HEK293 (cell line): ENCODE measurements at regions not wholly inside any gene's neighbourhood (a gene's known extent, or its start where the extent isn't known, plus 50 kb on each side); places are given as distances from the start of the nearest gene placed in this dataset.

Experiments used
- CTCF ChIA-PET: fragments of 350-600 bp; formaldehyde crosslinking; extraction: SDS; loops from one replicate; lab custom pipeline; 2021; ENCODE audit warnings: antibody characterized with exemption; lab: Yijun Ruan, JAX
- POLR2A ChIA-PET: fragments of 300-600 bp; formaldehyde crosslinking; extraction: SDS; loops from one replicate; lab custom pipeline; 2020; ENCODE audit warnings: antibody characterized with exemption, inconsistent platforms; lab: Yijun Ruan, JAX
- H3K27ac ChIP-seq: fragments of 200-500 bp; sonication (Bioruptor generic); 2 replicates; pipeline ENCODE4 v1.5.1; 2014; ENCODE audit warnings: low read depth, low read length, control low read depth, inconsistent platforms; ENCODE audit errors: extremely low read depth
- H3K36me3 ChIP-seq, 2 experiments: fragments of 200-500 bp in 1 of 2; sonication (Bioruptor generic) in 1 of 2; 1 replicate in 1 of 2; 2 replicates in 1 of 2; pipeline ENCODE4 v1.5.1; 2014 to 2017; ENCODE audit warnings: inconsistent platforms in 2 of 2, low read length in 2 of 2; ENCODE audit not compliant: control insufficient read depth in 2 of 2, insufficient read depth in 1 of 2
- H3K4me1 ChIP-seq: fragments of 200-500 bp; sonication (Bioruptor generic); 2 replicates; pipeline ENCODE4 v1.5.1; 2014; ENCODE audit warnings: mild to moderate bottlenecking, low read length, inconsistent platforms; ENCODE audit not compliant: control insufficient read depth, insufficient read depth
- H3K4me3 ChIP-seq: 2 replicates; pipeline ENCODE4 v1.5.1; 2011; ENCODE audit warnings: low read depth, mild to moderate bottlenecking, control low read depth, low read length, moderate library complexity
- H3K9me3 ChIP-seq: fragments of 200-500 bp; sonication (Bioruptor generic); 2 replicates; pipeline ENCODE4 v1.5.1; 2014; ENCODE audit warnings: low read depth, low read length, inconsistent platforms; ENCODE audit not compliant: control insufficient read depth, insufficient read depth
- FEZF1 ChIP-seq: fragments of 450-650 bp; formaldehyde crosslinking; IDR thresholded peaks from 2 replicates; pipeline ENCODE4 v1.5.1; 2016; ENCODE audit warnings: missing biosample characterization, missing genetic modification characterization
- GFI1B ChIP-seq: fragments of 450-650 bp; formaldehyde crosslinking; IDR thresholded peaks from 2 replicates; pipeline ENCODE4 v1.5.1; 2016; ENCODE audit warnings: missing biosample characterization, missing genetic modification characterization
- IKZF3 ChIP-seq: fragments of 450-650 bp; IDR thresholded peaks from 2 replicates; pipeline ENCODE4 v1.5.0; 2018; ENCODE audit warnings: missing biosample characterization, mild to moderate bottlenecking, missing genetic modification characterization, moderate library complexity
- KLF1 ChIP-seq: fragments of 450-650 bp; formaldehyde crosslinking; IDR thresholded peaks from 2 replicates; pipeline ENCODE4 v1.5.1; 2016; ENCODE audit warnings: missing biosample characterization, missing genetic modification characterization
- MYNN ChIP-seq: fragments of 450-650 bp; formaldehyde crosslinking; IDR thresholded peaks from 2 replicates; pipeline ENCODE4 v1.5.1; 2016; ENCODE audit warnings: missing biosample characterization, missing genetic modification characterization, borderline replicate concordance
- MZF1 ChIP-seq: fragments of 450-650 bp; formaldehyde crosslinking; IDR thresholded peaks from 2 replicates; pipeline ENCODE4 v1.5.1; 2017; ENCODE audit warnings: missing biosample characterization, missing genetic modification characterization, borderline replicate concordance
- SALL2 ChIP-seq: fragments of 450-650 bp; formaldehyde crosslinking; IDR thresholded peaks from 2 replicates; pipeline ENCODE4 v1.5.0; 2017; ENCODE audit warnings: missing biosample characterization, mild to moderate bottlenecking, missing genetic modification characterization, borderline replicate concordance
- ZBTB48 ChIP-seq: fragments of 450-650 bp; formaldehyde crosslinking; IDR thresholded peaks from 2 replicates; pipeline ENCODE4 v1.5.1; 2016; ENCODE audit warnings: missing biosample characterization, missing genetic modification characterization
- ZBTB7A ChIP-seq: fragments of 450-650 bp; formaldehyde crosslinking; IDR thresholded peaks from 2 replicates; pipeline ENCODE4 v1.5.1; 2016; ENCODE audit warnings: low read depth, missing biosample characterization, missing genetic modification characterization
- ZNF140 ChIP-seq: fragments of 450-650 bp; formaldehyde crosslinking; IDR thresholded peaks from 2 replicates; pipeline ENCODE4 v1.5.1; 2016; ENCODE audit warnings: missing biosample characterization, missing genetic modification characterization
- ZNF184 ChIP-seq: fragments of 450-650 bp; IDR thresholded peaks from 2 replicates; pipeline ENCODE4 v1.5.1; 2018; ENCODE audit warnings: missing biosample characterization, mild to moderate bottlenecking, missing genetic modification characterization
- ZNF292 ChIP-seq: fragments of 450-650 bp; formaldehyde crosslinking; IDR thresholded peaks from 2 replicates; pipeline ENCODE4 v1.5.1; 2016; ENCODE audit warnings: low read depth, missing biosample characterization, missing genetic modification characterization, borderline replicate concordance
- ZNF473 ChIP-seq: fragments of 450-650 bp; formaldehyde crosslinking; IDR thresholded peaks from 2 replicates; pipeline ENCODE4 v1.5.1; 2017; ENCODE audit warnings: missing biosample characterization, missing genetic modification characterization
- ZNF658 ChIP-seq: fragments of 450-650 bp; formaldehyde crosslinking; IDR thresholded peaks from 2 replicates; pipeline ENCODE4; 2016; ENCODE audit warnings: missing biosample characterization, missing genetic modification characterization
- ZNF701 ChIP-seq: fragments of 450-650 bp; formaldehyde crosslinking; IDR thresholded peaks from 2 replicates; pipeline ENCODE4 v1.5.1; 2016; ENCODE audit warnings: missing biosample characterization, missing genetic modification characterization
- TF ChIP-seq, protein P1 (sequence below): fragments of 450-650 bp; formaldehyde crosslinking; IDR thresholded peaks from 2 replicates; pipeline ENCODE4 v1.5.1; 2016; ENCODE audit warnings: missing biosample characterization, missing genetic modification characterization
- TF ChIP-seq, protein P2 (sequence below): fragments of 450-650 bp; formaldehyde crosslinking; optimal IDR thresholded peaks from 2 replicates; pipeline ENCODE3; 2016; ENCODE audit warnings: missing biosample characterization, mild to moderate bottlenecking, missing genetic modification characterization
- TF ChIP-seq, protein P3 (sequence below): fragments of 450-650 bp; formaldehyde crosslinking; IDR thresholded peaks from 2 replicates; pipeline ENCODE4 v1.5.1; 2017; ENCODE audit warnings: missing biosample characterization, missing genetic modification characterization
- TF ChIP-seq, protein P4 (sequence below): fragments of 450-650 bp; formaldehyde crosslinking; IDR thresholded peaks from 2 replicates; pipeline ENCODE4 v1.5.1; 2016; ENCODE audit warnings: missing biosample characterization, missing genetic modification characterization

DNA sequence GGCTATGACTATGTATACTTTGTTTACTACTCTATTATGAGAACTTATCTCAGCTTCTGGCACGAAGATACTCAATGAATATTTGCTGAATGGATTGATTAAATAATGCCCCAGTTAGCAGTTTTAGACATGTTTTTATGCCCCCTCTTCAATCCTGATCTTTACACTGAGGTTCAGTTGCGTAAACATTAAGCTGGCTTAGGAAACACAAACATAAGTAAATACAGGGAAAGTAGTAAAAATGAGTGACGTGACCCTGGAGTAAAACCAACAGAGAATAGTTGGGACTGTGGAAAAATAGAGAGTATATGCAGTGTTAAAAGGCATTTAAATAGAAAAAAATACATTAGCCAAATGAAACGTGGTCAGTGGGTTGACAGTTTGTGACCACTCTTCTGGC, 387.0 kb upstream of the ACTRT1 start (continued):
- TF ChIP-seq, protein P1, sequence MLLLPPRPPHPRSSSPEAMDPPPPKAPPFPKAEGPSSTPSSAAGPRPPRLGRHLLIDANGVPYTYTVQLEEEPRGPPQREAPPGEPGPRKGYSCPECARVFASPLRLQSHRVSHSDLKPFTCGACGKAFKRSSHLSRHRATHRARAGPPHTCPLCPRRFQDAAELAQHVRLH (tag by site-specific recombination) = no peak
- no peak for TF ChIP-seq ZNF292 (tag by site-specific recombination)
- TF ChIP-seq SALL2 (tag by site-specific recombination) = no peak
- no peak for TF ChIP-seq ZNF473 (tag by site-specific recombination)
- no peak for TF ChIP-seq ZBTB7A (tag by site-specific recombination)
- no peak for TF ChIP-seq FEZF1 (tag by site-specific recombination)

DNA sequence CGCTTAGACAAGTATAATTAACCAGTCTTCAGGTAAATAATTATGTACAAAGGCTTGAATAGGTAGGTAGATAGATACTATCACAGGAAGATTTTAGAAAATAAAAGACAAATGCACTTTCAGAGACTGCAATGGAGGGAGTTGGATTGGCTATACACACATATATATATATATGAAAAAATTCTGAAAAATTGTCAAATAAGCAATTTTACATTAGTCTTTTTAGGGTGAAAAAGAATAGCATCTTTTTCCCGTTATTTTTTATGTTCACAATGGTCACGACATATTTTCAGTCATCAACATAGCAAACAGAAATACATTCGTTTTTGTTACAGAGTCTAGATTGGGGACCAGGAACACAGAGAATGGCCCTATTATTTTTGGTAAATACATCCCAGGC, 385.9 kb upstream of the ACTRT1 start:
- ChIA-PET POLR2A (no interaction called here), CTCF (interaction anchor here (0.6 to 1.1 kb wide), 3 partner anchors 70 to 1612 kb away, joined by 3 to 8 read pairs (median 4); no protein-coding TSS in a partner anchor)
- no peaks in the 10 kb centered on the region for H3K9me3 ChIP-seq
- H3K36me3 ChIP-seq = no peaks in the 10 kb centered on the region
- no peak overlapping the region for H3K4me3 ChIP-seq
- no peak overlapping the region for H3K27ac ChIP-seq
- TF ChIP-seq MZF1 (tag by site-specific recombination) (no peak), GFI1B (tag by site-specific recombination) (no peak), ZBTB48 (tag by site-specific recombination) (no peak), KLF1 (tag by site-specific recombination) (no peak), ZNF184 (no peak), MYNN (no peak)
- TF ChIP-seq, protein P2, sequence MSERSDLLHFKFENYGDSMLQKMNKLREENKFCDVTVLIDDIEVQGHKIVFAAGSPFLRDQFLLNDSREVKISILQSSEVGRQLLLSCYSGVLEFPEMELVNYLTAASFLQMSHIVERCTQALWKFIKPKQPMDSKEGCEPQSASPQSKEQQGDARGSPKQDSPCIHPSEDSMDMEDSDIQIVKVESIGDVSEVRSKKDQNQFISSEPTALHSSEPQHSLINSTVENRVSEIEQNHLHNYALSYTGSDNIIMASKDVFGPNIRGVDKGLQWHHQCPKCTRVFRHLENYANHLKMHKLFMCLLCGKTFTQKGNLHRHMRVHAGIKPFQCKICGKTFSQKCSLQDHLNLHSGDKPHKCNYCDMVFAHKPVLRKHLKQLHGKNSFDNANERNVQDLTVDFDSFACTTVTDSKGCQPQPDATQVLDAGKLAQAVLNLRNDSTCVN (tag by site-specific recombination) = no peak
- TF ChIP-seq, protein P3, sequence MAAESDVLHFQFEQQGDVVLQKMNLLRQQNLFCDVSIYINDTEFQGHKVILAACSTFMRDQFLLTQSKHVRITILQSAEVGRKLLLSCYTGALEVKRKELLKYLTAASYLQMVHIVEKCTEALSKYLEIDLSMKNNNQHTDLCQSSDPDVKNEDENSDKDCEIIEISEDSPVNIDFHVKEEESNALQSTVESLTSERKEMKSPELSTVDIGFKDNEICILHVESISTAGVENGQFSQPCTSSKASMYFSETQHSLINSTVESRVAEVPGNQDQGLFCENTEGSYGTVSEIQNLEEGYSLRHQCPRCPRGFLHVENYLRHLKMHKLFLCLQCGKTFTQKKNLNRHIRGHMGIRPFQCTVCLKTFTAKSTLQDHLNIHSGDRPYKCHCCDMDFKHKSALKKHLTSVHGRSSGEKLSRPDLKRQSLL (tag by site-specific recombination) = no peak
- TF ChIP-seq, protein P4, sequence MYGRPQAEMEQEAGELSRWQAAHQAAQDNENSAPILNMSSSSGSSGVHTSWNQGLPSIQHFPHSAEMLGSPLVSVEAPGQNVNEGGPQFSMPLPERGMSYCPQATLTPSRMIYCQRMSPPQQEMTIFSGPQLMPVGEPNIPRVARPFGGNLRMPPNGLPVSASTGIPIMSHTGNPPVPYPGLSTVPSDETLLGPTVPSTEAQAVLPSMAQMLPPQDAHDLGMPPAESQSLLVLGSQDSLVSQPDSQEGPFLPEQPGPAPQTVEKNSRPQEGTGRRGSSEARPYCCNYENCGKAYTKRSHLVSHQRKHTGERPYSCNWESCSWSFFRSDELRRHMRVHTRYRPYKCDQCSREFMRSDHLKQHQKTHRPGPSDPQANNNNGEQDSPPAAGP = no peak
- no peaks in the 10 kb centered on the region for H3K4me1 ChIP-seq

DNA sequence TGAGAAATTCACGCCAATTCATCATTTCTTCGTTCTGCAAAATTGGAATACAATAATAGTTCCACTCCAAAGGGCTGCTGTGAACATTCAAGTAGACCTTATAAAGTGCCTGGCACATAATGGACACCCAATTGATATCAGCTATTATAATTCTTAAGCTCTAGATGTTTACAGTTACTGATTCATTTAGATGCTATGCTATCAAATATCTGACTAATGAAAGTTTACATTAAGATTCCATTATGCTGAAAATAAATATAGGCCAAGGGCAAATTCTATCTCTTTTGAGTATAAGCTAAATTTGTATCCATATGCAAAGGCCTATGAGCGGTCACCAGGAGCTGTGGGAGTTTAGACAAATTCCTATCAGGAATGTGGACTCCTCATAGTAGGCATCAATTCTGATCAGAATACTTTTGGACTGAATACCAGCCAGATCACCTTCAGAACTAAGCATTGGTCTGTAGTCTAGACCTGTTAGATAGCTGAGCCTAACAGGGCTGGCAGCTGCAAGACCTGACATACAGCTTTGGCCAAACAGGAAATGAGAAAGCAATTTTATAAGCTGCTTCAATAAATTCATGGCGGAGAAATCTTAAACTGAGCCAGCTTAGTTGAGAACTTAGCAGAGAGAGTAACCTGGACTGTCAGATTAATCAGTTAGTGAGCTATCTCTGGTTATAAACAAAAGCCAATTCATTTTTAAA, 384.3 kb upstream of the ACTRT1 start:
- ChIA-PET POLR2A (no interaction called here), CTCF (no interaction called here)
- H3K36me3 ChIP-seq = no peaks in the 10 kb centered on the region
- no peak overlapping the region for H3K27ac ChIP-seq
- H3K9me3 ChIP-seq = no peaks in the 10 kb centered on the region
- H3K4me3 ChIP-seq = no peak overlapping the region
- H3K4me1 ChIP-seq = no peaks in the 10 kb centered on the region
- no peak for TF ChIP-seq ZNF658 (tag by site-specific recombination)
- no peak for TF ChIP-seq ZNF701 (tag by site-specific recombination)
- TF ChIP-seq ZNF140 (tag by site-specific recombination) = no peak
- TF ChIP-seq ZNF184 = no peak
- TF ChIP-seq, protein P1 (tag by site-specific recombination) = no peak
- no peak for TF ChIP-seq IKZF3 (tag by site-specific recombination)
- no peak for TF ChIP-seq FEZF1 (tag by site-specific recombination)
